Liver (tissue), 8 donors: ENCODE measurements at regions not wholly inside any gene's neighbourhood (a gene's known extent, or its start where the extent isn't known, plus 50 kb on each side); places are given as distances from the start of the nearest gene placed in this dataset.

Source experiments
- DNase-seq: peaks from one replicate; pipeline ENCODE4 v3.0.0-alpha.2; 2017; ENCODE audit warnings: low spot score
- H3K27ac ChIP-seq, 2 donors: one replicate each; pipeline ENCODE4 v1.7.0; 2013; ENCODE audit warnings: inconsistent platforms in 2 of 2, low read length in 2 of 2, control low read depth in 1 of 2, low read depth in 1 of 2, mild to moderate bottlenecking in 1 of 2
- H3K27me3 ChIP-seq, 4 donors: one replicate each; pipeline versions ENCODE4 v1.6.1 to v1.7.0; 2013; ENCODE audit warnings: low read length in 3 of 4, inconsistent platforms in 1 of 4, mild to moderate bottlenecking in 1 of 4, moderate library complexity in 1 of 4; ENCODE audit not compliant: control insufficient read depth in 4 of 4, insufficient read depth in 4 of 4
- H3K36me3 ChIP-seq, 4 donors: one replicate each; pipeline versions ENCODE4 v1.6.1 to v1.7.0; 2013; ENCODE audit warnings: low read length in 3 of 4, mild to moderate bottlenecking in 3 of 4, low read depth in 1 of 4, moderate library complexity in 1 of 4; ENCODE audit not compliant: control insufficient read depth in 4 of 4, insufficient read depth in 3 of 4
- H3K4me1 ChIP-seq, 4 donors: one replicate each; pipeline versions ENCODE4 v1.6.1 to v1.7.0; 2013; ENCODE audit warnings: low read length in 3 of 4, mild to moderate bottlenecking in 3 of 4, moderate library complexity in 1 of 4; ENCODE audit not compliant: control insufficient read depth in 4 of 4, insufficient read depth in 4 of 4
- H3K4me3 ChIP-seq, 3 donors: one replicate each; pipeline versions ENCODE4 v1.6.1 to v1.7.0; 2013; ENCODE audit warnings: low read length in 3 of 3, control low read depth in 1 of 3, low read depth in 1 of 3, mild to moderate bottlenecking in 1 of 3
- H3K9ac ChIP-seq, 2 donors: one replicate each; pipeline ENCODE4 v1.7.0; 2013; ENCODE audit warnings: low read length in 2 of 2, mild to moderate bottlenecking in 2 of 2, moderate library complexity in 2 of 2, control low read depth in 1 of 2, low read depth in 1 of 2
- H3K9me3 ChIP-seq, 4 donors: one replicate each; pipeline versions ENCODE4 v1.6.1 to v1.7.0; 2013; ENCODE audit warnings: low read length in 3 of 4; ENCODE audit not compliant: control insufficient read depth in 4 of 4
- ATF3 ChIP-seq: IDR thresholded peaks from 2 replicates; pipeline ENCODE4 v1.6.1; 2016; ENCODE audit warnings: antibody characterized with exemption
- CTCF ChIP-seq: fragments of 150-350 bp; IDR thresholded peaks from 2 replicates; pipeline ENCODE4 v1.5.1; 2017; ENCODE audit warnings: improper control_type of control experiment, low read depth, low read length; ENCODE audit not compliant: missing input control
- EGR1 ChIP-seq, 2 donors: IDR thresholded peaks; 2 replicates each; pipeline ENCODE4 v1.6.1; 2016 to 2018; ENCODE audit warnings: antibody characterized with exemption in 2 of 2, low read depth in 2 of 2
- FOXA1 ChIP-seq: IDR thresholded peaks from 2 replicates; pipeline ENCODE4 v1.6.1; 2016; ENCODE audit warnings: antibody characterized with exemption
- FOXA2 ChIP-seq: IDR thresholded peaks from 2 replicates; pipeline ENCODE4 v1.6.1; 2016; ENCODE audit warnings: antibody characterized with exemption
- GABPA ChIP-seq, 2 donors: IDR thresholded peaks in 1 of 2; conservative IDR thresholded peaks in 1 of 2; 2 replicates each; pipeline ENCODE4 v1.6.1; 2016; ENCODE audit warnings: antibody characterized with exemption in 2 of 2, mild to moderate bottlenecking in 1 of 2, moderate library complexity in 1 of 2
- HNF4A ChIP-seq, 2 donors: conservative IDR thresholded peaks; 2 replicates each; pipeline ENCODE4 v1.6.1; 2016; ENCODE audit warnings: antibody characterized with exemption in 2 of 2, mild to moderate bottlenecking in 2 of 2
- HNF4G ChIP-seq: IDR thresholded peaks from 2 replicates; pipeline ENCODE4 v1.6.1; 2016; ENCODE audit warnings: antibody characterized with exemption
- JUND ChIP-seq, 2 donors: IDR thresholded peaks; 2 replicates each; pipeline ENCODE4 v1.6.1; 2016; ENCODE audit warnings: antibody characterized with exemption in 2 of 2
- MAX ChIP-seq: IDR thresholded peaks from 2 replicates; pipeline ENCODE4 v1.6.1; 2016; ENCODE audit warnings: antibody characterized with exemption
- NR2F2 ChIP-seq: IDR thresholded peaks from 2 replicates; pipeline ENCODE4 v1.6.1; 2016; ENCODE audit warnings: antibody characterized with exemption
- REST ChIP-seq: IDR thresholded peaks from 2 replicates; pipeline ENCODE4 v1.6.1; 2016; ENCODE audit warnings: antibody characterized with exemption, mild to moderate bottlenecking
- RXRA ChIP-seq, 2 donors: IDR thresholded peaks; 2 replicates each; pipeline ENCODE4 v1.6.1; 2017 to 2018; ENCODE audit warnings: antibody characterized with exemption in 2 of 2, mild to moderate bottlenecking in 1 of 2
- SP1 ChIP-seq: IDR thresholded peaks from 2 replicates; pipeline ENCODE4 v1.6.1; 2018; ENCODE audit warnings: antibody characterized with exemption, mild to moderate bottlenecking
- YY1 ChIP-seq: IDR thresholded peaks from 2 replicates; pipeline ENCODE4 v1.6.1; 2016; ENCODE audit warnings: antibody characterized with exemption, mild to moderate bottlenecking
- WGBS: extraction: QIAGEN DNeasy Blood & Tissue Kit; methylation state at CpG from one replicate; pipeline ENCODE4 v1.1.7; 2013; 5-methylcytosine and 5-hydroxymethylcytosine counted together
- donor health status: healthy.
- donor health status: healthy.
- donor health status: healthy.
- donor health status: healthy.
- donor health status: healthy.

- no peak overlapping the region for H3K27ac ChIP-seq
- H3K9me3 ChIP-seq = no peaks in the 10 kb centered on the region
- no peaks in the 10 kb centered on the region for H3K36me3 ChIP-seq
- WGBS = 57% methylated on average over 1 of the region's 1 CpG
- H3K27me3 ChIP-seq = peaks cover 0 to 4% (median 0%) of the 10 kb centered on the region in 4 donors
- TF ChIP-seq NR2F2 = no peak
- no peak for TF ChIP-seq FOXA1
- no peak for TF ChIP-seq GABPA (IDR thresholded peaks at IDR 0.05 in 1 of 2, conservative IDR thresholded peaks at IDR 0.05 in 1 of 2)
- TF ChIP-seq RXRA (IDR thresholded peaks at IDR 0.05) = no peak
- TF ChIP-seq HNF4A (conservative IDR thresholded peaks at IDR 0.05) = no peak
- no peak for TF ChIP-seq CTCF
- TF ChIP-seq MAX = no peak
- TF ChIP-seq HNF4G = no peak
- TF ChIP-seq FOXA2 = no peak
- no peak for TF ChIP-seq ATF3
- no peak for TF ChIP-seq REST
- TF ChIP-seq YY1 = no peak
- no peak overlapping the region for H3K4me3 ChIP-seq
- H3K4me1 ChIP-seq = no peaks in the 10 kb centered on the region
- H3K9ac ChIP-seq = no peak overlapping the region
- no peak for DNase-seq
These were observed 129.5 kb downstream of the UTP18 start for GRCh38 chr17:51389875-51390274.

- 72% methylated on average over 8 of the region's 8 CpGs for WGBS
These were observed 131.8 kb downstream of the UTP18 start for GRCh38 chr17:51391982-51392654.

More at GRCh38 chr17:51391982-51392654, 131.8 kb downstream of the UTP18 start:
- H3K4me1 ChIP-seq = no peaks in the 10 kb centered on the region
- no peak for DNase-seq
- peaks cover 0 to 4% (median 0%) of the 10 kb centered on the region in 4 donors for H3K27me3 ChIP-seq
- TF ChIP-seq NR2F2 (no peak), SP1 (no peak), HNF4G (no peak), EGR1 (IDR thresholded peaks at IDR 0.05; ENCODE audit: low read depth in 2 of 2) (no peak), HNF4A (conservative IDR thresholded peaks at IDR 0.05) (no peak), JUND (IDR thresholded peaks at IDR 0.05) (no peak), FOXA1 (no peak), RXRA (IDR thresholded peaks at IDR 0.05) (no peak)
- no peak overlapping the region for H3K9ac ChIP-seq
- H3K9me3 ChIP-seq = no peaks in the 10 kb centered on the region
- no peak overlapping the region for H3K4me3 ChIP-seq
- no peak overlapping the region for H3K27ac ChIP-seq
- no peaks in the 10 kb centered on the region for H3K36me3 ChIP-seq
